NCI-H1694 treated with DMSO at 0.1 percent for 48 hours (cell line): ENCODE measurements at regions not wholly inside any gene's neighbourhood (a gene's known extent, or its start where the extent isn't known, plus 50 kb on each side); places are given as distances from the start of the nearest gene placed in this dataset.
A peak's percentile ranks its signal among the peaks of the same experiment; 100 is the strongest.
"Not testable (repeated sequence)": the region's sequence is repeated elsewhere in the genome, so short reads cannot be mapped to it uniquely, and the experiment has no call there.

ENCODE experiments used
- DNase-seq: peaks from one replicate; lab custom pipeline; 2025; lab: John Stamatoyannopoulos, UW

DNA sequence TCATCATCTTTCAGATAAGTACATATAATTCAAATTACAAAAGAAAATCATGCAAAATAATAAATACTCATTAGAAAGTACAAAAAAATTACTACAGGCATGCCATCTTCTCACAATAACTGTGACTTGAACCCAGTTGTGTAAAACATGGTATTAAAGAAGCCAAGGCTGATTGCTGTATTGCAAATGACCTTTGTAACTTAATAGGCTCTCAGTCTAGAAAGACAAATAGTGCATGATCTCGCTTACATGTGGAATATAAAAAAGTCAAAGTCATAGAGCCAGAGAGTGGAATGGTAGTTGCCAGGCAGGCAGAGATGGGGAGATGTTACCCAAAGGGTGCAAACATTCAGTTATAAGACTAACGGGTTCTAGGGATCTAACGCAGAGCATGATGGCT lies 626.1 kb downstream of the COL12A1 start:
- no peak for DNase-seq

DNA sequence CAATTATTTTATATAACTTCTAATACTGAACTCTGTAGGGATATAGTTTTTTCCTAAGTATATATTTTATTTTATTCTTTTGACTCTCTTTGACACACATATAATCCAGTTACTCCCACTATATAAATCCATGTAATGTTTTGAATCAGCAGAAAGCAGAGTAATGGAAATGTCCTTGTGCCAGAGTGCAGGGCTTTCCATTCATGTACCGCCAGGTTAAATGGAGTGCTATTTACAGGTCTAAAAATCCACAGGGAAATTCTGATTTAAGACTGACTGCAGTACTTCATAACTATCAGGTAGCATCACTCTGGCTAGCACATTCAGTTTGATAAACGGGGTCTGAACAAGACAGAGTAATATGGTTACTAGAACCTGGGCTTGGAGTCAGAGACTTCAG lies 626.8 kb downstream of the COL12A1 start:
- DNase-seq = no peak

DNA sequence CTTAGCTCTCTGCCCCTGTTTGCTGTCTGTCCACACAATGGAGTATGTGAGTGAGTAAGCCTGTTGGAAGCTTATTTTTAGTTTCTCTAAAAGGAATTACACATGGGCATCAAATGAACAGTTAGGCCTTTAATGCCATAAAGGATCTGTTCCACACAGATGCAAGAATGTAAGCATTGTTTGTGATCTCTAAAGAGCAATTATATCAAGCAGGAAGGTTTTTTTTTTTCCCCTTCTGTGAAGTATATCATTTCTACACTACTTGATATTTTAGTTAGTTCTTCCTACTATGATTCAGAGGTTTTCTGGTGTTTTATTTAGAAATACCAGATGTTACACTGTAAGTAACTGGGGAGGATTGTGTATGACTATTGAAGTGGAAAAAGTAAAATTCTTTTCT lies 627.5 kb downstream of the COL12A1 start:
- DNase-seq = no peak

DNA sequence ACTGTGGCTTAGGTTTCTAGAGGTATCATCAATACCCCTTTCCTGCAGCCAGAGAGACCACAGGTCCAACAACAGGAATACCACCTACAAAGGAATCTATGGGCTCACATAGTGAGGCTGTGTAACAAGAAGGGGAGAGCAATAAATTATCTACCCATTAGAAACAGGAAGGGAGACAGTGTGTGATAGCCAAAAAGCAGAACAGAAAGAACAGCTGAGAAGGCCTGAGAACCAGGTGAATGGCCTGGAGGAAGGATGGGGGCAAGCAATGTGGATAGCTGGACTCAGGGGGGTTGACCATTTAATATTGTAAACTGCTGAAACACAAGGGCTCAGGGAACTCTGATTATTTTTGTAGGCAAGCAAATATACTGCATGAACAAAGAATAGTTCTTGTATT lies 628.2 kb downstream of the COL12A1 start:
- DNase-seq = no peak

DNA sequence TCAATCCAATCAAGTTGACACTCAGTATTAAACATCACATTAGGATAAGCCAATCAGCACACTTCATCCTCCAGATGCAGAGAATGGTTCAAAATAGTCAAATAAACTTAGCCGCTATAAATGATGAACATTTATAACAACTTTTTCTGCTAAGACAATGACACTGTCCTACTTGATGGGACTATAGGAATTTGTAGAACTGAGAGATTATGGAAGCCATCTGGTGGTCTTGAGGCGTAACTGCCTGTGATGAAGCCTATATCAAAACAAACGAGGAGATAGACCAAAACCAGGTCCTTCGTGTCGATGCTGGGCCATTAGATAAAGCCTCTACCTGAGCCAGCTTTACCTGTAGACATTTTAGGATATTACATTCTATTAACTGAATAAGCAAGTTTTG lies 631.1 kb downstream of the COL12A1 start:
- DNase-seq = peak; percentile 6

DNA sequence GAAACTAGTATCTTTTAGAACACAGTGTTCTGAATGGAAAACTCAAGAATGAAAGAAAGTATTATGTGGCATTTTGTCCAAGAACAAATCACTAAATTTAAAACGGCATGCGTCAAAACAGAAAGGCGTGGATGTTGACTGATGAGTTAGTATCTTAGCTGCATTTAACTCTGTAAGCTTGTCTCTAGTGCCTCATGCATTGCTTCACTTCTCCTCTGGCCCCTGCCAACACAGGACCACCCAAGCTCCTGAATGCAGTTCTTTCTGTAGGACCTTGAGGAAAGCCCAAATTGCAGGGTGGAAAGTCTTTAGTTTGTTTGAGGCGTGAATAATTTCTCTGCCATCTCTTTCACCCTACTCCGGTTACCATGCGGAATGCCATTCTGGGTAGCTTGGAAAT lies 632.2 kb downstream of the COL12A1 start:
- no peak for DNase-seq

GRCh38 chr6:74570044-74570443 lies 635.8 kb downstream of the COL12A1 start:
- no peak for DNase-seq

GRCh38 chr6:74568861-74569260 lies 637.0 kb downstream of the COL12A1 start:
- no peak for DNase-seq

DNA sequence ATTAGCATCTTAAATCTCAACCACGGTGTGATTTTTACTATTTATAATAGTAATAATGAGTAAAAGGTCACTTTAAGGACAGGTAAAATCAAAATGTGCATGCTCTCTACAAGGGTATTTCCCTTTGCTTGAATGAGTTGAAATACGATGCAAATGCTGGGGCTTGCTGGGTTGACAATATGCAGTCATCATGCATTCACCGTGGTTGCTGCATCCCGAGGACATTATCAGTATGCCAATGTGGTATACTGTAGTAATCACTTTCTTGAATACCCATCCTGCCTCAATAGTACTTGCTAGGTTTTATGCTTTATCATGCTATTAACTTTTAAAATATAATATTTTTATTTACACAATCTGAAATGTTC lies 637.9 kb downstream of the COL12A1 start:
- DNase-seq = not testable (repeated sequence)

DNA sequence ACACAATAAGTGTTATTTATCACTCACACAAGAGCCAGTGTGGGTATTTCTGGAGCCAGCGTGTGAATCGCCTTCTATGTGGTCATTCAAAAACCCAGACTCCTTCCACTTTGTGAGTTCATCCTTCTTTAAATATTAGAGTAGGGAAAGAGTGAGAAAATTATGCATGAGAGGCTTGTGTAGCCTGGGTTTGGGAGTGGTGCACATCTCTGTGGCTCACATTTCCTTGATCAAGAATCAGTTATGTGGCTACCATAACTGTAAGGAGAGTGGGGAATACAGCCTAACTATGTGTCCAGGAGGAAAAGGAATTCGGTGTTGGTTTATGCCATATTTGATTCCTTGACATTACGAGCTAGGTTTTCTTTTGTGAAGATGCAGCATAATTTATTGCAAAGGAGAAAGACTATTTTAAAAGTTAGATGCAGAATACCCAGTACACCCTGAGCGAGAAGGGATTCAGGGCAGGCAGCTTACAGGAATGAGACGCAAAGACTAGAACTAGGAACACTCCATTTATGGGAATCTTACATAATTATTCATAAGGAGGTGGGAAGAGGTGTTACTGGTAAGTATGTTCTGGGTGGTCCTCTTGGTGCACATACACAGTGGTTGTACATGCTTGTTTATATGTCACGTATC lies 638.5 kb downstream of the COL12A1 start:
- no peak for DNase-seq

GRCh38 chr6:74557236-74557635 lies 648.6 kb downstream of the COL12A1 start:
- DNase-seq = no peak

GRCh38 chr6:74554041-74554440 lies 651.8 kb downstream of the COL12A1 start:
- DNase-seq = no peak

DNA sequence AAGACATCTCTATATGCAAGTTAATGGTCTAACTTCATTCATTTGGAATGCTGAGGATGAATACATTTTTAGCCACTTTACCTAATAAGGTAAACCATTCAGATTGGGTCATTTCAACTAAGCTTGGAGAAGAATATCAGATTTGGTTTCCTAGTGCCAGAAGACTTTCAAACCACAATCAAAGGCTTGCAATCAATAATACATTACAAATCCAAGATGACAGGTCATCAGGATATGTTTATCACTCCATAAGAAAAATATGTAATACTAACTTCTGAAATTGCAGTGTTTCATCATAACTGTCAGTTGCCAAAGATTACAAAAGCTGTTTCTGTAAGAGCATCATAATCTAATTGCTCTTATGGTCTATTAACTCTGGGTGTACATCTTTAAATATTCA lies 654.0 kb downstream of the COL12A1 start:
- DNase-seq = no peak

GRCh38 chr6:74550821-74551220 lies 655.0 kb downstream of the COL12A1 start:
- DNase-seq = no peak

DNA sequence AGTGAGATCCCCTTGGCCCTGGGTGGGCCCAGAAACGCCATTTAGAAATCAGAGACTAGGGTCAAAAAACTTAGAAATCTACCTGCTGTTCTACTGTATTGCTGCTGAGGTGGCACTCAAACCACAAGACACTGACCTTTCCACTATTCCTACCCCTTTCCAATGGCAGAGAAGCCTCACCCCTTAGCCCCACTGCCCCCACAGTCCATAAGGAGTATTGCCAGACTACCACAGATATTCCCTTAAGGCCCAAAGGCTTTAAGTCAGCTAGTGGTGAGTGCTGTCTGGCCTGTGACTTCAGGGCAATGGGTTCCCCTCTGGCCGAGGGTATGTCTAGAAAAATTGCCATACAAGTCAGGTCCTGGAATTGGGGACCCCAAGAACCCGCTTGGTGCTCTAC lies 656.1 kb downstream of the COL12A1 start:
- no peak for DNase-seq

DNA sequence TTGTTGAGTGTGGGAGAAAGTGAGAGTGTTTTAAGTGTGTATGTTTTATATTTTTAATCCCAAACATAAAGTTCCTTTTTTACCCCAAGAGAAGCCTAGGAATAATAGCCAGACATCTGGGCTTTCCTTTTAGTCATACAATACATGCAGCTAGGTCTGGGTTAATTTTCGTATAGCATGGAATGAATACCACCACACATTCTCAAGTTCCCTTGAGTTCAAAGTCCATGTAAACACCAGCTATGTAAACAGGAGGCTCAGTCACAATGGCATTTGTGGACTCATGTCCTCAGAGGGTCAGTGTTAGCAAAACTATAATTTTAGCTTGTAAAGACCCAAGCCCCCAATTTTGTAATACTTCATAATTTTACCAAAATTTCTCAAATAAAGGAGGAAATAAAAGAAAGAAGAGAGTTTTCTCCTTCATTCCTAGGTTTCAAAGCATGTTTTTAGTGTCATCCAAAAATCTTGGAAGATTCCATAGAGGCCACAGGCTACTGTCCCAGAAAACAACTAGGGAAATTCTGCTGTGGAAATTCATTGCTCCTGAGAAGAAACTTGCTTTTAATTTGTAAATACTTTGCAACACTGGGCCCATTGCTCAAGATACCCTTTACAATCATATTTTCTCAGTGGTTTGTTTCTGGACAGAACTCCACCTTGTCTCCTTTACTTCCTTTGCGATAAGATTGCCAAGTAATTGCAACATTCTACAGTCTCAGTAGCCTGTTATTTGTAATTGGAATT lies 671.2 kb downstream of the COL12A1 start:
- no peak for DNase-seq

DNA sequence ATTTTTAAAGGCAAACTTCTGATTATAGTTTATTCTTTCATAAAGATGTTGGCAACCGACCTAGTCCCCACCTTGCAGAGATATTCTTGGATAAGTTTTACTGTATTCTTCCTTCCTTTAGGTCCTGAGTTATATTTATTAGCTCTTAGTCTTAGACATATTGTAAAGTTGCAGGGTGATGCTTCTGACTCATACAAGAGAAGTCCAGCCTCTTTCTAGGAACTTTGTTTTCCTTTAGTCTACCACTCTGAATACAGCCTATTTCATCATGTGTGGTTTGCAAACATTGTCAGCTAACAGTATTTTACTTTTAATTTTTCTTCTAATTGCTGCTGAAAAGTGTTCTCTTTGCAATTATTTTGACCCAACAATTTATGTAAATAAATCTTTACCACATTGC lies 686.7 kb downstream of the COL12A1 start:
- no peak for DNase-seq

DNA sequence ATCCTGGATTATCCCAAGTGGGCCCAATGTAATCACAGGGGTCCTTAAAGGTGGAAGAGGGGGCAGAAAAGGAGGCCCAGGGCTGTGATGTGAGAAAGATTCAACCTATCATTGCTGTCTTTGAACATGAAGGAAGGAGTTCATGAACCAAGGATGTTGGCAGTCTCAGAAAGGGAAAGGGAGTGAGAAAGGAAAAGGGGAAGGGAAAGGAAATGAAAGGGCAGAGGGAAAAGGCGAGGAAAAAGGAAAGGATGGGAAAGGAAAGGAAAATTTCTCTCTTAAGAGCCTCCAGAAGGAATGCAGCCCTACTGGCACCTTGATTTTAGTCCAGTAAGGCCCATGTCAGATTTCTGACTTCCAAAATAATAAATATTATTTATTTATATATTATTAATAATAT lies 687.8 kb downstream of the COL12A1 start:
- no peak for DNase-seq

- DNase-seq = no peak
These were observed 695.0 kb downstream of the COL12A1 start for GRCh38 chr6:74510878-74511277.

DNA sequence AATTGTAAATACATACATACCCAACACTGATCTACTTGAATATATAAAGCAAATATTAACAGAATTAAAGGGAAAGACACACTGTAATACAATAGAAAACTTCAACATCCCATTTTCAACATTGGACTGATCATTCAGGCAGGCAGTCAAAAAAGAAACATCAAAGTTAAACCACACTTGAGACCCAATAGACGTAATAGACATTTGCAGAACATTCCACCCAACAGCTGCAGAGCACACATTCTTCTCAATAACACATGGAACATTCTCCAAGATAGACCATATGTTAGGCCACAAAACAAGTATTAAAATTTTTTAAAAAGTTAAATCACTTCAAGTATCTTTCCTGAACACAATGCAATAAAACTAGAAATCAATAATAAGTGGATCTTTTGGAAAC lies 698.2 kb downstream of the COL12A1 start:
- no peak for DNase-seq

GRCh38 chr6:74505391-74505790 lies 700.5 kb downstream of the COL12A1 start:
- no peak for DNase-seq

- no peak for DNase-seq
These were observed 700.9 kb downstream of the COL12A1 start for GRCh38 chr6:74504941-74505340.

- DNase-seq = no peak
These were observed 713.3 kb downstream of the COL12A1 start for GRCh38 chr6:74492587-74492986.

- DNase-seq = no peak
These were observed 713.9 kb downstream of the COL12A1 start for GRCh38 chr6:74491844-74492374.
